ENCODE measurements at regions not wholly inside any gene's neighbourhood (a gene's known extent, or its start where the extent isn't known, plus 50 kb on each side); places are given as distances from the start of the nearest gene placed in this dataset.

- TF ChIP-seq PATZ1 (tag by site-specific recombination; IDR thresholded peaks at IDR 0.05), result no peak
- TF ChIP-seq ZNF792 (tag by site-specific recombination; IDR thresholded peaks at IDR 0.05), result no peak
- TF ChIP-seq CTCF (tag by site-specific recombination; IDR thresholded peaks at IDR 0.05), result no peak
- no peak for TF ChIP-seq ZBTB1 (tag by site-specific recombination; IDR thresholded peaks at IDR 0.05)
- TF ChIP-seq AEBP2 (tag by site-specific recombination; IDR thresholded peaks at IDR 0.05; ENCODE audit: borderline replicate concordance), result no peak
- TF ChIP-seq SETDB1 (IDR thresholded peaks at IDR 0.05; ENCODE audit: insufficient read length, low read length), result no peak
- no peak for TF ChIP-seq MEIS1 (CRISPR knock-in tag; IDR thresholded peaks at IDR 0.05; ENCODE audit: borderline replicate concordance)
- no peak for TF ChIP-seq MZF1 (tag by site-specific recombination; IDR thresholded peaks at IDR 0.05; ENCODE audit: borderline replicate concordance)
- TF ChIP-seq ZNF239 (tag by site-specific recombination; IDR thresholded peaks at IDR 0.05), result no peak
- no peak for TF ChIP-seq YY1 (tag by site-specific recombination; IDR thresholded peaks at IDR 0.05)
- TF ChIP-seq ZBTB48 (tag by site-specific recombination; IDR thresholded peaks at IDR 0.05), result no peak
- no peak for TF ChIP-seq REST (tag by site-specific recombination; IDR thresholded peaks at IDR 0.05)
Observed at GRCh38 chr9:78169125-78169524, 66.8 kb upstream of the CEP78 start.
